ENCODE measurements at regions not wholly inside any gene's neighbourhood (a gene's known extent, or its start where the extent isn't known, plus 50 kb on each side); places are given as distances from the start of the nearest gene placed in this dataset.

DNA sequence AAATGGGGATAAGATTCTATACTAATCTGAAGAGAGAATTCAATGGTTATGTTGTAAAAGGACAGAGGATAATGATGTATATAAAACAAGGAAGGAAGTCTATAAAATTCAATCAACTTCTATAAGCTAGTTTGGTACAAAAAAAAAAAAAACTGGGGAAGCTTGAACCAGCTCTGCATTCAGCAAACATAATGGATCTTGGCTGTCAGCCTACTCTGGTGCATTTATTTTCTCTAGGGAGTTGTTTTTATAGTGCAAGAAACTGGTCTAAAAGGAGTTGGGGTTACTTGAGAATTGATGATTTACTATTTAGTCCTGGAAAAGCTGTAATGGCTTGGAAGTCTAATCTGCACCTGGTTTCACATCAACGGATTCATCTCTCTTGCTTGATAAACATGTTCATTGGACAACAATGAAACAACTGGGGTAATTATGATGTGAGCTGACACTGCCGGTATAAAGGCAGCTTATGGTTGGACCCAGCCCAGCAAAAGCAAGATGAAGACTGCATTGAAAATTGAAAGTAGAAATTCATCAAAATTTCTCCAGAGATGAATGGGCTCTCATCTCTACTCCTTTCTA is 199.4 kb upstream of the NRIP1 start:
- intact Hi-C loops (cut with micrococcal nuclease): no loop called here
- DNase-seq (no peak), ATAC-seq (no peak)

DNA sequence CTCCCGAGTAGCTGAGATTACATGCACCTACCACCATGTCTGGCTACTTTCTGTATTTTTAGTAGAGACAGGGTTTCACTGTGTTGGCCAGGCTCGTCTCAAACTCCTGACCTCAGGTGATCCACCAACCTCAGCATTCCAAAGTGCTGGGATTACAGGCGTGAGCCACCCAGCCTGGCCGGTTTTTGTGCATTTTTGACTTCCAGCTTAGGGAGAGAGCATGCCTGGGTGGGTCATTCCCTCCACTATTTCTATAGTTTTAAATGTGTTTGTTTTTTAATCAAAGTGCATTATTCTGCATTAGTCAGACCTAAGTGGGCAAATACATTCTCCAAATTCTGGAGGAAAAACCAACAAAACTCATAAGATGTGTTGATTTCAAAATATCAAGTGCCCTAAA is 207.4 kb upstream of the NRIP1 start:
- intact Hi-C loops (cut with micrococcal nuclease): no loop called here

GRCh38 chr21:15272591-15272990 is 207.8 kb upstream of the NRIP1 start:
- no peak for DNase-seq
- intact Hi-C loops (cut with micrococcal nuclease): no loop called here
- ATAC-seq: no peak

More for the DNA sequence above, 207.4 kb upstream of the NRIP1 start:
- no peak for DNase-seq
- no peak for ATAC-seq

- intact Hi-C loops (cut with micrococcal nuclease): no loop called here
- DNase-seq (no peak), ATAC-seq (no peak)
Observed at GRCh38 chr21:15273244-15273643, 208.4 kb upstream of the NRIP1 start.

GRCh38 chr21:15274701-15275485 is 210.1 kb upstream of the NRIP1 start:
- no peak for ATAC-seq

DNA sequence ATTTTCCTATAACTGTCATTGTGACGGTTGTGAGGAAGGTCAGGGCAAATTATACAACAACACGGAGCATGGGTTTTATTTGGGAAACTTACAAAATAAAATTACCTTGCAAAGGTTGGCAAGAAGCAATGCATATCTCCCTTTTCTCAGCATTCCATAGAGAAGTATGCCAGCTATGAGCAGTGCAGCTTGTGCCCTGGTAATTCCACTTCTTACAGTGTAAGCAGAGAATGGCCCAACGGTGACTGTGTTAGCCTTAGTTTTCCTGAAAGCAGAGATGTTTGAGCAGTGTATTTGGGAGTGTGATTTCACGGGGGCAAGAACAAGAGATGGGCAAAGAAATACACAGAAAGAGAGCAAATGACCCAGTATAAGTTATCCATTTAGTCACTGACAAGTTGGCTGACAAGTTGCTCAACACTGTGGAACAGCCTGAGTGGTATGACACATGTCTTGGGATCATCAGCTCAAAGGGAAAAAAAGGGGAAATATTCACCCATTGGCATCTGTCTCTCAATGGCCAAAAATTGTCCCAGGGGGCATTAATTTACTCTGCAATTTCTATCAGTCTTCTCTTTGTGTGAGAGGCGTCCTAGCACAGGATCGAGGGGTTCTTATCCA is 210.9 kb upstream of the NRIP1 start:
- intact Hi-C loops (cut with micrococcal nuclease): no loop called here
- DNase-seq: no peak
- ATAC-seq: no peak

More at GRCh38 chr21:15274701-15275485, 210.1 kb upstream of the NRIP1 start:
- DNase-seq: no peak
- intact Hi-C loops (cut with micrococcal nuclease): no loop called here

DNA sequence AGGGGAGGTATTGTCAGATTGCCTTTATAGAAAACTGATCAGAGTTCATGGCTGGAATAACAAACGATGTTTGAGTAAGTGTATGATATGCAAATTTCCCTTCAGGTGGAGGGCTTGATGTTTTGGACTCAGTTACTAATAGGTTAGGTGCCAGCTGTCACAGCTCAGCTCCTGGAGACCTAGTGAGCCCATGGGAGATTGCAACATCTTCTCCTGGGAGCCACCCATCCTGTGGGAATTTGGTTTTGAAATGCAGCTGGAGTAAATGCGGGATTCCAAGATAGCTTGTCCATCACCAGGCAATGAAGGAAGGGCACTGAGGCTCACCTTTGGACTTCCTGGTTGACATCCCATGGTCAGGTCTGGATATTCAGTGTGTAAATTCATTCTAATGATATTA is 211.4 kb upstream of the NRIP1 start:
- ATAC-seq: no peak
- no peak for DNase-seq
- intact Hi-C loops (cut with micrococcal nuclease): no loop called here

GRCh38 chr21:15277466-15277865 is 212.7 kb upstream of the NRIP1 start:
- intact Hi-C loops (cut with micrococcal nuclease): no loop called here
- no peak for DNase-seq
- ATAC-seq: no peak

DNA sequence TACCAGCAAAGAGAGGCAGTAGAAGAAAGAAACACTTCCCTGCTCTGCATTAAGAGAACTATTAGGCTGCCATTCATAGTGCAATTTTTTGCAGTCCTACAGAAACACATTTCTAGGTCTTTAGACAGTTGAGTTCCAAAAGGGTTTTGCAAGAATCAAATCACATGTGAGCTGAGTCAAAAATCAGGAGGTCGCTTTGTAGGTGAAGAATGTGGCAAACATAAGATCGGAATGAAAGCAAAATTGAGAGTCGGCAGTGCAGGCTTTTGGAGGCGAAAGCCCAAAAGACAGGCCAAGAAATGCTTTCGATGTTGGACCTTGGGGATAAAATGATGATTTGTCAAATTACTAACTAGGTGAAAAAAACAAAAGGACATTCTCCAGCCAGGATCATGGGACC is 213.5 kb upstream of the NRIP1 start:
- intact Hi-C loops (cut with micrococcal nuclease): no loop called here
- no peak for ATAC-seq

DNA sequence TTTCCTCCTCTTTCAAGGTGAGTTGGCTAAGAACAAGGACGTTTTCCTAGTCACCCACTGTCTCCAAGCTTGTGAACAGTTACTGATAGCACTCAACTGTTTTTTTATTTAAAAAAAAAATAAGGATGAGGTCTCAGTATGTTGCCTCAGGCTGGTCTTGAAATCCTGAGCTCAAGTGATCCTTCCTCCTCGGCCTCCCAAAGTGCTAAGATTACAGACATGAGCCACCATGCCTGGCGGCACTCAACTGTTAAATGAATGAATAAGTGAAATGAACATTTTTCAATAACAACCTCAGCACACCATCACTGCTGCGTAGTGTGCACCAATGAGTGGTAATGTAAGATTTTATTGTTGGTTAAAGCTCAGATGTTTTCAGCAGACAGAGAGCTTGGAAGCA is 214.1 kb upstream of the NRIP1 start:
- DNase-seq: no peak
- intact Hi-C loops (cut with micrococcal nuclease): no loop called here
- ATAC-seq: no peak

More for the DNA sequence above, 213.5 kb upstream of the NRIP1 start:
- no peak for DNase-seq

DNA sequence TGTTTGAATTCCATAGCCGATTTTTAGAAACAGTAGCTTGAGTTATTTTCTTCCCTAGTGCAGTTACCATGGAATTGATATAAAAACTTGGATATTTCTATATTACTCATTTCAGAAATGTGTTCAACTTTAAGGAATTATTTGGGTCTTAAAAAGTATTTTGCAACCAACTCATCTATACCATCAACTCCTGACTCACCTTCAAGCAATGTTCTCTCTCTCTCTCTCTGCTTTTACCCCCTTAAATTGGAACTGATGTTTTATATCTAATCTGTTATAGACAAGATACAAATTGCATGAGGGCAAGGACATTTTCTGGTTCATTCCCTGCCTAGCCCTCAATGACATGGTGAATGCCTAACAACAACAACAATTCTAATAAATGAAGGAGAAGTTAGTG is 214.7 kb upstream of the NRIP1 start:
- intact Hi-C loops (cut with micrococcal nuclease): no loop called here
- ATAC-seq (no peak), DNase-seq (no peak)

- intact Hi-C loops (cut with micrococcal nuclease): no loop called here
- ATAC-seq: no peak
- no peak for DNase-seq
Observed at GRCh38 chr21:15281714-15282113, 216.9 kb upstream of the NRIP1 start.

DNA sequence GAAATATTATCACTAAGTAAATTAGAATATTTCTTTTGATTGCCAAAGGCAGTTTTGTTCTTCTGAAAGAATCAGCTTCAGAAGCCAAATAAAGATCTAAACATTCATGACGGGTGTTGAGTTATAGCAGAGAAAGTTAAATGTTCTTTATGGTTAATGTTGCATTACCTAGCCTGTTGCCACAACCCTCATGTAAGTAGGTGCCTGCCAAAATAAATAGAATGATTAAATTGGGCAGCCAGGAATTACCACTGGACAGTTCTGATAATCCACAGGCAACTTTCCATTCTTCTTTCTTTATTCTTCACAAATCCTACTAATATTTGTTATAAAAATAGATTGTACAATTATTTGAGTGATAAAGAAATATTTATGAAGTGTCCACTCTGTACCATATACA is 217.9 kb upstream of the NRIP1 start:
- intact Hi-C loops (cut with micrococcal nuclease): no loop called here
- DNase-seq: no peak
- ATAC-seq: no peak

- DNase-seq (no peak), ATAC-seq (no peak)
- intact Hi-C loops (cut with micrococcal nuclease): no loop called here
Observed at GRCh38 chr21:15283138-15283537, 218.3 kb upstream of the NRIP1 start.

- intact Hi-C loops (cut with micrococcal nuclease): no loop called here
- ATAC-seq (no peak), DNase-seq (no peak)
Observed at GRCh38 chr21:15283789-15284188, 219.0 kb upstream of the NRIP1 start.

DNA sequence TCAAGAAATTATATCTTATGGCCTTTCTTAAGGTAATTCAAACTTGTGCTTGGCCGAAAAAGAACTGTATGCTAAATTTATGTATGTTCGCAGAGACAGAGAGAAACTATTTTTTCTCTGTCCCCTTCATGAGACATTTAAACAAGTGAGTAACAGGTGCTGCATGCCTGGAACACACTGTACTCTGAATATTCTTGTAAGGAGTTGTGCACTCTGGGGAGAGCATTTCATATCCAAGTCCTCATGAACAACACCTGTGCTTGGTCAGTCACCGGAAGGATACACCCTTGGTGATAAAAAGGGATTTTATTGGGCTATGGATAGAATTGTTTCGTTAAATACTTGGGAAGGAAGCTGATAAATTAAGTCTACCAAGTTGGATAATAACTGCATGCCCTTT is 220.8 kb upstream of the NRIP1 start:
- ATAC-seq: no peak
- no peak for DNase-seq
- intact Hi-C loops (cut with micrococcal nuclease): no loop called here

DNA sequence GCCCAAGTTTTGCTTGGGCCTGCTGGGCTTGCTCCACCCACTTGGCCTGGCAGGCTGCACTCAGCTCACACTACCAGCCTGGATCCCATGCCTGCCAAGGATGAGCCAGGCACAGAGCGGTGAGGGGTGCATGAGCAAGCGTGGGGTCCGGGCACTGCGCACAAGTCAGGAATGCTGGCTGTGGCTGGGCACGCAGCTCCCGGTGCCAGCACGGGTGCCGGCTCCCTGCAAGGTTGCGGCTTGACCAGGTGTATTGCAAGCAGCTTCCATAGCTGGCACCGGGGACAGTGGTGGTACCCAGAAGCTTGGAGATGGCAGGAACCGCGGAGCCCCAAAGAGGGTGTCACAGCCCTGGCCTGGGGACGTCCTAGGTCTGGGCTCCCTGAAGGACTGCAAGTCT is 224.4 kb upstream of the NRIP1 start:
- no peak for ATAC-seq
- DNase-seq: no peak
- intact Hi-C loops (cut with micrococcal nuclease): no loop called here

DNA sequence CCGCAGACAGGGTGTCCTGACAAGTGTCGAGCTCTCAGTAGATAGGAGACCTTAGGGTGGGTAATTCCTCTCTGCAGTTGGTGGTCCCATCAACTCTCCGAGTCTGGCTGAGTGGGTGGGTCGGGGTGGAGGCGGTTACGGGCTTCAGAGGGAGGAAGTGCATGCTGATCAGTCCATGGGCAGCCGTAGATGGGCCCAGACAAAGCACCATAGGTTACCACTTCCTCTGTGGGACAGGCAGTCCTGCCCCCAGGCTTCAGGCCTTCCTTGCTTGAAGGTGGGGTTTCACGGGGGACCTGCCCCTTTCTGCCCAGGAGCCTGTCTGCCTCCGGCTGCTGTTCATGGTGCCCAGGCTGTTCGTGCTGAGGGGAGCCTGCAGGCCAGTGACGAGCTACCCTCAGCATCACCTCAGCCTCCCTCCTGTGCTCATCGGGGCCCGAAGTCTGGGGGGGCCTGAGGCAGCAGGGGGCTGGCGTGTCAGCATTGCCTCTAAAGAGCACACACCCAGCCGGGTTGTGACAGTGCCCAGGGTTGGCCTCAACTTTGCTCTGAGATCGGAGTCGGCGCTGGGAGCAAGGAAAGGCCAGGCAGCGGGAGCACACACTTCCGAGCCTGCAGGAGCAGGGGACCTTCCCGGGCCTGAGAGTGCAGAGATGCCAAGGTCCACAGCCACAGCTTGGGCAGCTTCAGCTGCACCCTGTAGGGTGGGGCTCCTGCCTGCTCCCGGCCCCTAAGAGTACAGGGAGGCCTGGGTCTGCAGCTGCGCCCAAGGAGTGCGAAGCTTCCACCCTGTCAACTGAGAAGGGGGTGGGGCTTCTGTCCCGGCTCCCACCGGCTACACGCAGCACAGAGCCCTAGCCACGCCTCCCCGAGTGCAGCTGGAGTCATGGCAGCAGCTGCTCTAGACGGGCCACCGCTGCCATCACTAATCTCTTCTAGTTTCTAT is 225.4 kb upstream of the NRIP1 start:
- DNase-seq (peak; percentile 51), ATAC-seq (peak; percentile 58)
- intact Hi-C loops (cut with micrococcal nuclease): no loop called here

- DNase-seq (no peak), ATAC-seq (no peak)
- intact Hi-C loops (cut with micrococcal nuclease): no loop called here
Observed at GRCh38 chr21:15291621-15292266, 226.9 kb upstream of the NRIP1 start.

Data from left ventricle myocardium superior (tissue), 1 donor.